GM23338 (cell line): ENCODE measurements at regions not wholly inside any gene's neighbourhood (a gene's known extent, or its start where the extent isn't known, plus 50 kb on each side); places are given as distances from the start of the nearest gene placed in this dataset.

ENCODE experiments used
- ATAC-seq: fragments of 200-7000 bp; cut with Tn5 transposase; 3 replicates; pipeline ENCODE4 v1.9.1; 2020
- DNase-seq: peaks from one replicate; pipeline ENCODE4 v3.0.0-alpha.2; 2015; ENCODE audit warnings: low spot score
- H2AFZ ChIP-seq: fragments of 200-600 bp; sonication (generic); 2 replicates; pipeline ENCODE4 v1.8.0; 2016; ENCODE audit warnings: antibody characterized with exemption, mild to moderate bottlenecking, moderate library complexity
- H3F3A ChIP-seq: fragments of 200-600 bp; sonication (generic); replicated peaks from 2 replicates; pipeline ENCODE4 v1.8.0; 2017; ENCODE audit warnings: antibody characterized with exemption, mixed run types, low read depth
- H3K27ac ChIP-seq: fragments of 200-600 bp; sonication (generic); 2 replicates; pipeline ENCODE4 v1.6.1; 2016; ENCODE audit warnings: low read depth
- H3K27me3 ChIP-seq: fragments of 200-600 bp; sonication (generic); 2 replicates; pipeline ENCODE4 v1.8.0; 2016; ENCODE audit warnings: mild to moderate bottlenecking, mixed run types, moderate library complexity; ENCODE audit not compliant: insufficient read depth
- H3K36me3 ChIP-seq: fragments of 200-600 bp; sonication (generic); 2 replicates; pipeline ENCODE4 v1.8.0; 2016; ENCODE audit warnings: mild to moderate bottlenecking; ENCODE audit not compliant: insufficient read depth
- H3K4me1 ChIP-seq: fragments of 200-600 bp; sonication (generic); 2 replicates; pipeline ENCODE4 v1.8.0; 2016; ENCODE audit warnings: mild to moderate bottlenecking, moderate library complexity; ENCODE audit not compliant: insufficient read depth
- H3K4me2 ChIP-seq: fragments of 200-600 bp; sonication (generic); 2 replicates; pipeline ENCODE4 v1.7.1; 2017; ENCODE audit warnings: mixed run types
- H3K4me3 ChIP-seq: fragments of 200-600 bp; sonication (generic); 2 replicates; pipeline ENCODE4 v1.6.1; 2016; ENCODE audit warnings: mixed run types
- H3K79me2 ChIP-seq: fragments of 200-600 bp; sonication (generic); replicated peaks from 2 replicates; pipeline ENCODE4 v1.8.0; 2017; ENCODE audit warnings: mild to moderate bottlenecking; ENCODE audit not compliant: insufficient read depth
- H3K9me2 ChIP-seq: fragments of 200-600 bp; sonication (generic); 2 replicates; pipeline ENCODE4 v1.8.0; 2017; ENCODE audit not compliant: insufficient read depth
- H4K20me1 ChIP-seq: fragments of 200-600 bp; sonication (generic); replicated peaks from 2 replicates; pipeline ENCODE4 v1.8.0; 2017; ENCODE audit warnings: mild to moderate bottlenecking; ENCODE audit not compliant: insufficient read depth
- H3K27ac Mint-ChIP-seq: 2 replicates; pipeline ENCODE4 v1.8.0; 2020; ENCODE audit warnings: inconsistent platforms, mild to moderate bottlenecking, moderate library complexity, mixed read lengths
- H3K27me3 Mint-ChIP-seq: 3 replicates; pipeline ENCODE4 v1.8.0; 2022; ENCODE audit warnings: low read depth, mild to moderate bottlenecking, moderate library complexity, mixed read lengths, inconsistent platforms; ENCODE audit not compliant: insufficient read depth, poor library complexity
- H3K36me3 Mint-ChIP-seq: 3 replicates; pipeline ENCODE4 v1.8.0; 2021; ENCODE audit warnings: low read depth, mild to moderate bottlenecking, inconsistent platforms, moderate library complexity, mixed read lengths
- H3K4me1 Mint-ChIP-seq: 3 replicates; pipeline ENCODE4 v1.8.0; 2020; ENCODE audit warnings: mild to moderate bottlenecking, inconsistent platforms, mixed read lengths
- H3K4me3 Mint-ChIP-seq: 3 replicates; pipeline ENCODE4 v1.8.0; 2021; ENCODE audit warnings: moderate library complexity, mild to moderate bottlenecking, inconsistent platforms, mixed read lengths
- H3K9me3 Mint-ChIP-seq: 3 replicates; pipeline ENCODE4 v1.8.0; 2020; ENCODE audit warnings: moderate library complexity, mild to moderate bottlenecking, inconsistent platforms, mixed read lengths
- CREB1 ChIP-seq: fragments of 250-450 bp; sonication (Bioruptor Pico); IDR thresholded peaks from 2 replicates; pipeline ENCODE4 v1.5.0; 2020; ENCODE audit warnings: low read depth, mild to moderate bottlenecking, moderate library complexity
- CTCF ChIP-seq, 2 experiments: fragments of 200-600 bp in 1 of 2; sonication (generic) in 1 of 2; conservative IDR thresholded peaks; 2 replicates each; pipeline versions ENCODE4 v1.5.1 to v1.6.1; 2016 to 2017; ENCODE audit warnings: antibody characterized with exemption in 2 of 2, low read depth in 2 of 2, mild to moderate bottlenecking in 2 of 2, moderate library complexity in 1 of 2
- EZH2 ChIP-seq: fragments of 200-600 bp; sonication (generic); IDR thresholded peaks from one replicate; pipeline ENCODE4 v1.8.0; 2017; ENCODE audit warnings: antibody characterized with exemption, mild to moderate bottlenecking, low read depth; ENCODE audit not compliant: unreplicated experiment
- EZH2phosphoT487 ChIP-seq: fragments of 200-600 bp; sonication (generic); IDR thresholded peaks from one replicate; pipeline ENCODE4 v1.8.1; 2018; ENCODE audit warnings: antibody characterized with exemption; ENCODE audit not compliant: unreplicated experiment
- JUNB ChIP-seq: IDR thresholded peaks from one replicate; pipeline ENCODE4 v1.6.1; 2016; ENCODE audit warnings: antibody characterized with exemption; ENCODE audit not compliant: unreplicated experiment
- POLR2AphosphoS5 ChIP-seq: IDR thresholded peaks from 2 replicates; pipeline ENCODE4 v1.6.1; 2016; ENCODE audit warnings: antibody characterized with exemption, low read depth
- REST ChIP-seq: IDR thresholded peaks from one replicate; pipeline ENCODE4 v1.6.1; 2018; ENCODE audit warnings: antibody characterized with exemption; ENCODE audit not compliant: unreplicated experiment
- STAT1 ChIP-seq: IDR thresholded peaks from one replicate; pipeline ENCODE4 v1.6.1; 2016; ENCODE audit warnings: antibody characterized with exemption; ENCODE audit not compliant: unreplicated experiment
- ZNF114 ChIP-seq: fragments of 250-450 bp; sonication (Bioruptor Pico); IDR thresholded peaks from 2 replicates; pipeline ENCODE4 v1.5.0; 2020; ENCODE audit warnings: mild to moderate bottlenecking, moderate library complexity
- ZNF331 ChIP-seq: fragments of 250-450 bp; sonication (Bioruptor Pico); IDR thresholded peaks from 2 replicates; pipeline ENCODE4 v1.5.0; 2020; ENCODE audit warnings: low read depth, mild to moderate bottlenecking, moderate library complexity

- no peak for DNase-seq
- no peaks in the 10 kb centered on the region for H3K9me2 ChIP-seq
- no peaks in the 10 kb centered on the region for H3K36me3 Mint-ChIP-seq
- H3K4me1 ChIP-seq = no peaks in the 10 kb centered on the region
- no peaks in the 10 kb centered on the region for H3K36me3 ChIP-seq
- H3K27ac Mint-ChIP-seq = no peak overlapping the region
- H2AFZ ChIP-seq = no peak overlapping the region
- H3K27ac ChIP-seq = no peak overlapping the region
- H3K27me3 ChIP-seq = no peaks in the 10 kb centered on the region
- H3K4me2 ChIP-seq = no peak overlapping the region
- H3K27me3 Mint-ChIP-seq = peaks cover under 1% of the 10 kb centered on the region
- H3K79me2 ChIP-seq = no peaks in the 10 kb centered on the region
- H3K9me3 Mint-ChIP-seq = no peaks in the 10 kb centered on the region
- H3K4me3 ChIP-seq = no peak overlapping the region
- TF ChIP-seq CTCF (conservative IDR thresholded peaks at IDR 0.05; ENCODE audit: low read depth in 2 of 2) (no peak), CREB1 (CRISPR knock-in tag) (no peak), EZH2 (no peak), POLR2AphosphoS5 (no peak)
- H3K4me3 Mint-ChIP-seq = no peak overlapping the region
- ATAC-seq = no peak
- H4K20me1 ChIP-seq = no peaks in the 10 kb centered on the region
- no peaks in the 10 kb centered on the region for H3K4me1 Mint-ChIP-seq
- no peaks in the 10 kb centered on the region for H3F3A ChIP-seq
These were observed 81.7 kb upstream of the POU1F1 start for GRCh38 chr3:87358066-87358465.

GRCh38 chr3:87354398-87354797 is 78.0 kb upstream of the POU1F1 start:
- Histone ChIP-seq H3K27ac (no peak overlapping the region), H2AFZ (no peak overlapping the region), H4K20me1 (no peaks in the 10 kb centered on the region), H3K9me2 (no peaks in the 10 kb centered on the region), H3K4me3 (no peak overlapping the region), H3K4me2 (no peak overlapping the region), H3K27me3 (no peaks in the 10 kb centered on the region), H3K4me1 (no peaks in the 10 kb centered on the region), H3F3A (no peaks in the 10 kb centered on the region), H3K36me3 (no peaks in the 10 kb centered on the region), H3K79me2 (no peaks in the 10 kb centered on the region)
- no peaks in the 10 kb centered on the region for H3K4me1 Mint-ChIP-seq
- ATAC-seq (no peak), DNase-seq (no peak)
- H3K27ac Mint-ChIP-seq = no peak overlapping the region
- no peaks in the 10 kb centered on the region for H3K9me3 Mint-ChIP-seq
- H3K4me3 Mint-ChIP-seq = no peak overlapping the region
- H3K36me3 Mint-ChIP-seq = no peaks in the 10 kb centered on the region
- H3K27me3 Mint-ChIP-seq = peaks cover 1% of the 10 kb centered on the region
- no peak for TF ChIP-seq ZNF331 (CRISPR knock-in tag)
- TF ChIP-seq EZH2phosphoT487 = no peak
- TF ChIP-seq STAT1 = no peak
- TF ChIP-seq ZNF114 (CRISPR knock-in tag) = no peak
- TF ChIP-seq REST = no peak
- TF ChIP-seq JUNB = no peak
- no peak for TF ChIP-seq CTCF (conservative IDR thresholded peaks at IDR 0.05; ENCODE audit: low read depth in 2 of 2)
